GM21825 (cell line): ENCODE measurements at regions not wholly inside any gene's neighbourhood (a gene's known extent, or its start where the extent isn't known, plus 50 kb on each side); places are given as distances from the start of the nearest gene placed in this dataset.
"Not testable (repeated sequence)": the region's sequence is repeated elsewhere in the genome, so short reads cannot be mapped to it uniquely, and the experiment has no call there.

Experiments
- ATAC-seq: cut with Tn5 transposase; IDR thresholded peaks from one replicate; pipeline ENCODE4 v1.9.1; 2021; ENCODE audit warnings: mild to moderate bottlenecking, moderate library complexity; ENCODE audit not compliant: unreplicated experiment

DNA sequence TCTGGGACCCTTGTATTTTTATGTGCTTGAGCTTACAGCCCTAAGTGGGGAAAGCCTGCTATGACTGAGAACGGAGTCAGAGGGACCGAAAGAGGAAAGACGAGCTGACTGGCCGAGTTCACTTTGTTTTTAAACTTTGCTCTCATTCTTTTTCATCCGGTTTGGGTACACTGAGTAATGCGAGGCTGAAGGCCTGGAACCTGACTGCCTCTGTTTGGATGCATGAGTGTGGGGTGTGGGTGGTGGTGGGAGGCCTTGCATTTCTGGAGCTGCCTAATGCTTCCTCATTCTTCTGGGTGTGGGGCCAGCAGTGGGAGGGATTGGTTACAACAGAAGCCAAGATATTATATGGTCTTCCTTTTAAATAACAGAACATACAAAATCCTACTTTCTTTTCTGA lies 155.5 kb downstream of the BUB3 start:
- no peak for ATAC-seq

DNA sequence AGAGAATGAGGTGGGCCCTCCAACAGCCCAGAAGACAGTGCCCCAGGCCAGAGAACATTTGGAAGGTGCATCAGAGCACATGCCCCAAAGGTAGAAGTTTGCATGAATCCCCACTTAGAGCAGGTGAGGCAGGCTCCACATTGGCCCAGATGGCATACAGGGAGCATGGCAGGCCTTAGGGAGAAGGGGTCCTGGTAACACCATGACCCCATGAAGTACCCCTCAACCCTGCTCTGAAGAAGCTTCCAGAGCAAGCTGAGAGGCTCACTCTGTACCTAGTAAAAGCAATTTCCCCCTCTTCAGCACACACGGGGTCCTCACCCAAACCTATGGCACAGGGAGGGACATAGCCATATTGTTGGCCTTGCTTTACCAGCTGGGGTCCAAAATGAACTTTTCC lies 162.6 kb downstream of the BUB3 start:
- no peak for ATAC-seq

GRCh38 chr10:123318516-123318915 lies 164.3 kb downstream of the BUB3 start:
- no peak for ATAC-seq

GRCh38 chr10:123320091-123320490 lies 165.9 kb downstream of the BUB3 start:
- no peak for ATAC-seq

GRCh38 chr10:123323884-123324283 lies 169.7 kb downstream of the BUB3 start:
- ATAC-seq: no peak

DNA sequence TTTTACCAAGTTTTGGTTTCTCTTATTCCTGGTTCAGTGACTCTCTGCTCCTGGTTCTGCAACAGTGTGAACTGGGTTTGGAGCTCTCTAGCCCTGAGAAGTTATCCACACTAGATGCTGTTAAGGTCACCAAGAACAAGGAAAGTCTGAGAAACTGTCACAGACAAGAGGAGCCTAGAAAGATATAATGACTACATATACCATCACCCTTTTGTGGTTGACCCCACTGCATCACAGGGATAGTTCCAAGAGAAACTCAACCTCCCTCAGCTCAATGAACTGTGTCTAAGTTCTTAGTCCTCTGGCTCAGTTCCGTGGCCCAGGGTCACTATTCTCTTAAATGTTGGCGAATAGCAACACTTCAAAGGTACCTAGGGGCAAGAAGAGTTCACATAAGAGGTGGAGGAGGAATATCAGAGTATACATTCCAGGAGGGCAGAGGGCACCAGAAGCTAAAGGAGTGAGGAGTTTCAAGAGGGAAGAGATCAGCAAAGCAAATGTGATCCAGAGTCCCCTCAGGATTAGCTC lies 171.5 kb downstream of the BUB3 start:
- ATAC-seq: no peak

GRCh38 chr10:123326674-123327073 lies 172.5 kb downstream of the BUB3 start:
- ATAC-seq: no peak

DNA sequence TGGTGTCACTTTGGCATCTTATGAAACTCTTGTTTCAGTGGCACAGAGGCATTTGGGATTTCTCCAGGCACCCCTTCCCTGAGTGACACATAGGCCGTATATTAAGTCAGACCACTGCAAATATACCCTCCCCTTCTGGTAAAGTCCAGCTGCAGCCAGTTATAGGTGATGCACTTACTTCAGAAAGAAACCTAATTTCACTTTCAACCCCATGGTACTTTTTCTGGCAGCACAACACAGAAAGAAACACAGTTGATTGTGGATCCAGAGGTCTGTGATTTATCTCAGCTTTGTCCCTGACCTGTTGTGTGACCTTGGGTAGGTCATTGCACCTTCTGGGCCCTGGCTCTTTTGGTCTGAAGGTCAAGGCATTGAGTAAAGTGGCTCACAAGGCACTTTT lies 173.2 kb downstream of the BUB3 start:
- peak; percentile 78 for ATAC-seq

GRCh38 chr10:123327896-123328295 lies 173.7 kb downstream of the BUB3 start:
- no peak for ATAC-seq

DNA sequence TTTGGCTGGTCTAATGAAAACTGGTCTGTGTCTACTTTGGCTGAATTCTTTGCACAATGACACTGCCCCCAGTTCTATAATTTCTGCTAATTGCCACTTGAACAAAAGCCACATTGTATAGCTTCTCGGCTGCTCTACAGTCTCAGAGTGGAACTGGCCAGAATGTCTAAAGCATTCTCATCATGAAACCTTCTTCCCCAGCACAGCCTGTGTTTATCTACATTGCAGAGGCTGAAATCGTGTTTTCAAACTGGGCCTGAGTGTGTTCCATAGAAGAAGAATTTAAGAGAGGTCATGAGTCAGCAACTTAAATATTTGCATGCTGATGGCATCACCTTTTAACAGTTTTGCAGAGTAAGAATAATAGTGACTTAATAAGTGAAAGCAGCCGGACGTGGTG lies 177.2 kb downstream of the BUB3 start:
- no peak for ATAC-seq

GRCh38 chr10:123346581-123346980 lies 192.4 kb downstream of the BUB3 start:
- ATAC-seq: no peak

GRCh38 chr10:123348691-123349572 lies 194.7 kb downstream of the BUB3 start:
- no peak for ATAC-seq

- ATAC-seq: no peak
Measured at GRCh38 chr10:123351715-123352114, 197.5 kb downstream of the BUB3 start.

DNA sequence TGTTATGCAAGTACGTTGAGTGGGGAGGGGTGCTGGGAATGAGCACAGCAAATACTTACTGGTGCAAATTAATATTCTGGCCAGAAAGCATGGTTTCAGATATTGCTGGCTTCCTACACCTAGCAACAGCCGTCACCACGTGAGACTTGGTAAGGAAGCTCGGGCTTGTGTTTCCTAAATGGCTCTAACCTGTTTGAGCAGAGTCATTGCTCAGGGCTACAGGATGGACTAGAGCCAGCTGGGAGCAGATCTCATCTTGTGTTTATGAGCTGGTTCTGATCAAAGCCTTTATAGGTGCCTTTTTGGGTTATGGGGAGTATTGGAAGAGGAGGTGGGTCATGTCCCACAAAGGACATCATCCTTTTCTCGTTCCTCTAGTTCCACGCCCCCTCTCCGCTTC lies 200.3 kb downstream of the BUB3 start:
- no peak for ATAC-seq

GRCh38 chr10:123355748-123356481 lies 201.7 kb downstream of the BUB3 start:
- ATAC-seq: no peak

- ATAC-seq: no peak
Measured at GRCh38 chr10:123356799-123357198, 202.6 kb downstream of the BUB3 start.

DNA sequence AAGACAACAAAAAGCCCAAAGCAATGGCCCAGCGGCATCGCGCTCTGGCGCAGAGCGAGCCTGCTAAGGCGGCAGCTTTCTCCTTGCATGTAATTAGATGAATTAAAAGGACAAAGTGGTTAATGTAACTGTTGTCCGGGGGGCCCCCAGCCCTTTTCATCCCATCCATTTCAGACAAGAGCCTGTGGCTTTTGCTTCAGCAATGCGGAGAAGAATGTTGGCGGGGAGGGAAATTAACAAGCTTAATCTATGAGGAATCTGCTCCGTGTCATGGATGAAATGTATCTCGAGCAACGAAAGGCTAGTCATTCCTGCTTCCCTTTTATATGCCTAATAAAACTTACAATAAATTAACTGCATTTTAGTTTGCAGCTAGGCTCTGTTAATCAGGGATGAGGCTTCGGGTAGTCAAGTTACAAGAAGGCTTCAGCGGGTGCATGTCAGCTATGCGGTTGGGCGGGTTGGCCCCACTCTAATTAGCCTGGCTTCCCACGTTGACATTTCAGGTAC lies 203.3 kb downstream of the BUB3 start:
- no peak for ATAC-seq

- no peak for ATAC-seq
Measured at GRCh38 chr10:123359539-123359938, 205.3 kb downstream of the BUB3 start.

DNA sequence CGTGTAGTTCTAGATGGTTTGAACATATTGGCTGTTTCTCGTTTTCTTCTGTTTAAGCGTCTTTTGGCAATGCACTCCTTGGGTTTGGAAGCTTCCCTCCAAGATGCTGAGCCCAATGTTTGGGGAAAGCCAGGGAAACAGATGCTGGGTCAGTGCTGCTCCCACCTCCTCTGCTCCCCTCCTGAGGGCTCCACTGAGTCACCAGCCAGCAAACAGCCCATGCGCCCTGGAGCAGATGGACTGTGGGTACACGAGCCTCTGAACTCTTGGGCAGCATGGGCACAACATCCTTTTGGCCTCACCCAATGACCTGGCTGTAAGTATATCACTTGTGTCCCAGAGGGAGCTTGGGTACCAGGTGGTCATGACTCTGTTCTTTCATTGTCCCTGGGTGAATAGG lies 207.6 kb downstream of the BUB3 start:
- no peak for ATAC-seq

GRCh38 chr10:123367195-123367594 lies 213.0 kb downstream of the BUB3 start:
- ATAC-seq: no peak

DNA sequence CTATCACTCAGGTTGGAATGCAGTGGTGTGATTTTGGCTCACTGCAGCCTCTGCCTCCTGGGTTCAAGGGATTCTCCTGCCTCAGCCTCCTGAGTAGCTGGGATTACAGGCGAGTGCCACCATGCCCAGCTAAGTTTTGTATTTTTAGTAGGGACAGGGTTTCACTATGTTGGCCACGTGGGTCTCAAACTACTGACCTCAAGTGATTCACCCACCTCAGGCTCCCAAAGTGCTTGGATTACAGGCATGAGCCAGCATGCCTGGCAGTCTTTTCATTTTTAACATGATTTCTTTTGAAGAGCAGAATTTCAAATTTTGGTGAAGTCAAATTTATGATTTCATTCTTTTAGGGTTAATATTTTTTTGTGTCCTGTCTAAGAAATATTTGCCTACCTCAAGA lies 217.4 kb downstream of the BUB3 start:
- ATAC-seq: not testable (repeated sequence)

DNA sequence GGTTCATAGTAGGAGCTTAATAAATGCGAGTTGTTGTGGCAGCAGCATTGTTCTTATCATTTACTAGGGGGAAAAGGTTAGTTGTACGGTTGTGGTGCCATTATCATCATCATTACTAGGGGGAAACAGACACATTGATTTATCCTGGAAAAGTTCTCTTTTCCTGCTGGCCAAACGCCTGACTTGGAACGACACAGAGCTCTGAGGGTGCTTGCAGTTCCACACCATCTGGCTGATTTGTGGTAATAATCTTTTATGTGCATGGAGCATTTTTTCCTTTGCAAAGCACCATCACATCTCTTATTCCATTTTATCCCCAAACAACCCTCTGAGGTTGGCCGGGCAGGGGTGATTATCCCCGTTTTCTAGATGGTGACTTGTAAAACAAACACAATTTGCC lies 219.4 kb downstream of the BUB3 start:
- ATAC-seq: no peak
